Skin of body (tissue), 1 donor: ENCODE measurements at regions not wholly inside any gene's neighbourhood (a gene's known extent, or its start where the extent isn't known, plus 50 kb on each side); places are given as distances from the start of the nearest gene placed in this dataset.

Experiments
- DNase-seq: peaks from one replicate; lab custom pipeline; 2025; lab: John Stamatoyannopoulos, UW

- no peak for DNase-seq
Measured at GRCh38 chr11:111039982-111040381, 205.5 kb upstream of the POU2AF2 start.

- DNase-seq, result no peak
Measured at GRCh38 chr11:111035746-111036145, 209.8 kb upstream of the POU2AF2 start.

- DNase-seq, result no peak
Measured at GRCh38 chr11:111026241-111026640, 219.3 kb upstream of the POU2AF2 start.

- DNase-seq, result no peak
Measured at GRCh38 chr11:111021131-111021530, 224.4 kb upstream of the POU2AF2 start.

GRCh38 chr11:111019871-111020670 is 225.5 kb upstream of the POU2AF2 start:
- peak; percentile 38 for DNase-seq

- no peak for DNase-seq
Measured at GRCh38 chr11:111019451-111019850, 226.1 kb upstream of the POU2AF2 start.

GRCh38 chr11:111018566-111018965 is 227.0 kb upstream of the POU2AF2 start:
- DNase-seq, result no peak

- peak; percentile 35 for DNase-seq
Measured at GRCh38 chr11:111012491-111012890, 233.0 kb upstream of the POU2AF2 start.

- DNase-seq, result no peak
Measured at GRCh38 chr11:111011275-111011594, 234.3 kb upstream of the POU2AF2 start.

GRCh38 chr11:111010391-111011274 is 234.9 kb upstream of the POU2AF2 start:
- DNase-seq, result no peak

- DNase-seq, result no peak
Measured at GRCh38 chr11:111006227-111006626, 239.3 kb upstream of the POU2AF2 start.

- DNase-seq, result peak; percentile 97
Measured at GRCh38 chr11:111001986-111002611, 243.4 kb upstream of the POU2AF2 start.

GRCh38 chr11:111001081-111001430 is 244.5 kb upstream of the POU2AF2 start:
- peak; percentile 88 for DNase-seq

GRCh38 chr11:111000400-111001080 is 245.0 kb upstream of the POU2AF2 start:
- DNase-seq, result peak; percentile 94

GRCh38 chr11:110992481-110992880 is 253.0 kb upstream of the POU2AF2 start:
- DNase-seq, result no peak

- peak; percentile 92 for DNase-seq
Measured at GRCh38 chr11:110991661-110992355, 253.7 kb upstream of the POU2AF2 start.

GRCh38 chr11:110990311-110990710 is 255.2 kb upstream of the POU2AF2 start:
- peak; percentile 32 for DNase-seq

- peak; percentile 38 for DNase-seq
Measured at GRCh38 chr11:110989428-110990133, 255.9 kb upstream of the POU2AF2 start.

- DNase-seq, result peak; percentile 85
Measured at GRCh38 chr11:110988671-110989070, 256.9 kb upstream of the POU2AF2 start.

GRCh38 chr11:110986016-110986415 is 259.5 kb upstream of the POU2AF2 start:
- DNase-seq, result no peak
